Mucosa of descending colon (tissue), 3 donors: ENCODE measurements at regions not wholly inside any gene's neighbourhood (a gene's known extent, or its start where the extent isn't known, plus 50 kb on each side); places are given as distances from the start of the nearest gene placed in this dataset.
"Not testable (repeated sequence)": the region's sequence is repeated elsewhere in the genome, so short reads cannot be mapped to it uniquely, and the experiment has no call there.

ENCODE experiments used
- ATAC-seq: fragments of 200-7000 bp; cut with Tn5 transposase; one replicate; pipeline ENCODE4 v1.9.1; 2020; ENCODE audit warnings: mild to moderate bottlenecking, moderate library complexity
- DNase-seq, 3 donors: peaks; one replicate each; pipeline ENCODE4 v3.0.0-alpha.2; 2020
- H3K36me3 ChIP-seq: fragments of 200-600 bp; one replicate; pipeline ENCODE4 v1.8.0; 2021; ENCODE audit warnings: low read depth, mild to moderate bottlenecking
- H3K4me1 ChIP-seq: fragments of 200-600 bp; one replicate; pipeline ENCODE4 v1.8.0; 2021; ENCODE audit warnings: low read depth, mild to moderate bottlenecking
- H3K4me3 ChIP-seq: fragments of 200-600 bp; one replicate; pipeline ENCODE4 v1.8.0; 2021; ENCODE audit warnings: mild to moderate bottlenecking
- H3K9me3 ChIP-seq: fragments of 200-600 bp; one replicate; pipeline ENCODE4 v1.8.0; 2021; ENCODE audit warnings: mild to moderate bottlenecking
- intact Hi-C, 2 donors: fragments of 100-400 bp; cut with DNase I in 1 of 2; cut with micrococcal nuclease in 1 of 2; formaldehyde crosslinking; loops; one replicate each; pipeline versions ENCODE4 v1.11.0 to v1.11.1; 2022; cut with DNase I, micrococcal nuclease
- TF ChIP-seq, protein P1 (sequence below): fragments of 200-600 bp; IDR thresholded peaks from one replicate; pipeline ENCODE4 v1.8.0; 2022; ENCODE audit warnings: antibody characterized with exemption, mild to moderate bottlenecking
- donor health status: DM: no; HTN: no; CAD: no; lungs with moderate emphysema.
- donor health status: DM: no; HTN: no; CAD: no.
- donor health status: DM: no; HTN: yes; CAD: no.

DNA sequence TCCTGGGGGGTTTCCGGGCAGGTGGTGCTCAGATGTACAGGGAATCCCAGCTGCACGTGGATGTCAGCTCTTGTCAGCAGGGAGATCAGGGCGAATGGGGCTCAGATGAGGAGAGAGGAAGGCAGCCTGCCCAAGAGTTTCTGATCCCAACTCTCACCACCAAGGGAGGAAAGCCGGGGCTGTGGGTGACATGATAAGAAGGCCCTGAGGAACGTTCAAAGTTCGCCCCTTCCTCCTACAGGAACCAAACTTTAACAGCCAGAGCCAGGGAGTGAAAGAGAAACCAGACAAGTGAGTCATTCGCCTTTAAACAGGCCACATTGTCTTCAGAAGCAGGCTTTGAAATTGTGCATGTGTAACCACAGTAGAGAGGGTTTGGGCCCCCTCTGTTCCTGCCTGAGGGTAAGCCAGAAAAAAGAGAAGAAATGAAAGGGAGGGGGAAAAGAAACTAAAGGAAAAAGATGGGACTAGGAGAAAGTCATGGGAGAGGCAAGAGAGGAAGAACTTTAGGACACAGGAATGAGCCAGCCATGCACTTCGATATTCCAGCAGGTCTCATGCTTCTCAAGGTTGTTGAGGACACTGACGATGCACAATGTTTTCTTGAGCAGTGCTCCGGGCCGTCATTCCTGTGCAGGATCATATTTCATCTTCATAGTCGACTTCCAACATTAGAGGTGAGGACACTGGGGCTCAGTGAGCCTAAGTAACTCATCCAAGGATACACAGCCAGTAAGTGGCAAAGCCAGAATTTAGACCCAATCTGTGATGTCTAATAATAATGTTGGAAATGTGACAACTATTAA lies 691.4 kb upstream of the TBX3 start:
- H3K4me3 ChIP-seq = no peak overlapping the region
- no peaks in the 10 kb centered on the region for H3K4me1 ChIP-seq
- H3K9me3 ChIP-seq = no peaks in the 10 kb centered on the region
- TF ChIP-seq, protein P1, sequence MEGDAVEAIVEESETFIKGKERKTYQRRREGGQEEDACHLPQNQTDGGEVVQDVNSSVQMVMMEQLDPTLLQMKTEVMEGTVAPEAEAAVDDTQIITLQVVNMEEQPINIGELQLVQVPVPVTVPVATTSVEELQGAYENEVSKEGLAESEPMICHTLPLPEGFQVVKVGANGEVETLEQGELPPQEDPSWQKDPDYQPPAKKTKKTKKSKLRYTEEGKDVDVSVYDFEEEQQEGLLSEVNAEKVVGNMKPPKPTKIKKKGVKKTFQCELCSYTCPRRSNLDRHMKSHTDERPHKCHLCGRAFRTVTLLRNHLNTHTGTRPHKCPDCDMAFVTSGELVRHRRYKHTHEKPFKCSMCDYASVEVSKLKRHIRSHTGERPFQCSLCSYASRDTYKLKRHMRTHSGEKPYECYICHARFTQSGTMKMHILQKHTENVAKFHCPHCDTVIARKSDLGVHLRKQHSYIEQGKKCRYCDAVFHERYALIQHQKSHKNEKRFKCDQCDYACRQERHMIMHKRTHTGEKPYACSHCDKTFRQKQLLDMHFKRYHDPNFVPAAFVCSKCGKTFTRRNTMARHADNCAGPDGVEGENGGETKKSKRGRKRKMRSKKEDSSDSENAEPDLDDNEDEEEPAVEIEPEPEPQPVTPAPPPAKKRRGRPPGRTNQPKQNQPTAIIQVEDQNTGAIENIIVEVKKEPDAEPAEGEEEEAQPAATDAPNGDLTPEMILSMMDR = no peak
- ATAC-seq = peak; percentile 85
- no peaks in the 10 kb centered on the region for H3K36me3 ChIP-seq
- intact Hi-C loops = no loop called here
- DNase-seq = peak in 1 of 3 donors; percentile 6

DNA sequence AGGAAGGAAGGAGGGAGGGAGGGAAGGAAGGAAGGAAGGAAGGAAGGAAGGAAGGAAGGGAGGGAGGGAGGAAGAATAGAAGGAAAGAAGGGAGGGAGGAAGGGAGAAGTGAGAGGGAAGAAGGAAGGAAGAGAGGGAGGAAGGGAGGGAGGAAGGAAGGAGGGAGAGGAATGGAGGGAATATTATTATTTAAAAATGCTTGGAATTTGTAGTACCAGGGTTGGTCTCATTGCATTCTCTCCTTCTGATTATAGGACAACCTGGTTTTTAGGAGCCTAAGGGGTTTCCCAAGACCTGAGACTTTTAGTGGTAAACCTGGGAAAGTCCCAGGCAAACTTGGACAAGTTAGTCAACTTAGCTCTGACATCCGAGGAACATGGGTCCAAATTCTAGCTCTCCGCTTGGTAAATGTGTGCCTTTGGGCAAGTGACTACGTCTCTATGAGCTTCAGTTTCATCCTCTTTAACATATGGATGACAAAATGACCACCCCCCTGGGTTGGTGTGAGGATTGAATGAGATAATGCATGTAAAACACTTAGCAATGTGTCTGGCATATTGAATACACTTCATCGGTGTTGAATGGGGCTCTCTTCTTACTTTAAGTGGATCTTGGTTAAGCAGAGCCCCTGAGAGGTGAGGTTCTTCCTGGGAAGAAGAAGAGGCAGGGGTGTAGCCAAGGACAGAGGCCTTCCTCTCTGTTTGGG lies 690.7 kb upstream of the TBX3 start:
- Histone ChIP-seq H3K36me3 (no peaks in the 10 kb centered on the region), H3K4me3 (no peak overlapping the region), H3K9me3 (no peaks in the 10 kb centered on the region), H3K4me1 (no peaks in the 10 kb centered on the region)
- DNase-seq = no peak
- TF ChIP-seq, protein P1 = no peak
- ATAC-seq = no peak
- intact Hi-C loops = no loop called here

DNA sequence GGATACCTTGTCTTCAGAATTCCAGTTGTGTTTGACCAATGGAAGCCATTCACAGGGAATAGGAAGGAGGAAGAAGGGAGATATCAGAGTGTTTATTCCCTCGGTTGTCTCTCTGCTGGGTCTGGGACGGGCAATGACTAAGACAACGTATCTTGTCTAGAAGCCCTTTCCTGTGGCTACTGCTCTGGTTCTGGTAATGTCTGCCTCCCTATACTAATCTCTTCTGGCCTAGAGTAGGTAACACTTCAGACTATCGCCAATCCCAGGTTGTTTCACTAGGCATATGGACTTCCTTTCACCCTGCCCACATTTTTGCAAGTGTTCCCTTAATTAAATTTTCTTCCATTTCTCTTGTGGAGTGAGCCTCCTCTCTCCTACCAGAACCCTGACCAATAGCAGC lies 687.7 kb upstream of the TBX3 start:
- no peaks in the 10 kb centered on the region for H3K9me3 ChIP-seq
- no peak for DNase-seq

DNA sequence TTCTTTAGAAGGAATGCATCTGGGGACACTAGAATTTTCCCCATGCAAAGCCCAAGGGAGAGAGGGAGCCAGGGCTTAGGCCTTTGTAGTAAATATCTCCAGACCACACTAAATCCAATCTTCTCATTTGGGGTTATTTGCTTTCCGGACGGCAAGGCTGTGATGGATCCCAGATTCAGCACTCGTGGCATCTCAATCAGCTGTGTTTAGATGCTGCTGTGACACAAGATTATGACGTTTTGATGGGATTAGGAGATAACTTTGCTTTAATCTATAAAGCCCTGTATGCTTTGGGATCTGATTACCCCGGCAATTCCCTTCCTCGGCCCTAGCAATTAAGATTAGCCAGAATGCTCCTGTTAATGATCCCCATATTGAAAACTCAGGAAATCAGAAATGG lies 686.7 kb upstream of the TBX3 start:
- H3K4me1 ChIP-seq = no peaks in the 10 kb centered on the region
- no peaks in the 10 kb centered on the region for H3K36me3 ChIP-seq
- H3K9me3 ChIP-seq = no peaks in the 10 kb centered on the region
- DNase-seq (no peak), ATAC-seq (no peak)
- TF ChIP-seq, protein P1 = no peak
- intact Hi-C loops = no loop called here
- no peak overlapping the region for H3K4me3 ChIP-seq

More for the DNA sequence above, 687.7 kb upstream of the TBX3 start:
- TF ChIP-seq, protein P1 = no peak
- no peak for ATAC-seq
- intact Hi-C loops = no loop called here
- Histone ChIP-seq H3K4me3 (no peak overlapping the region), H3K4me1 (no peaks in the 10 kb centered on the region), H3K36me3 (no peaks in the 10 kb centered on the region)

DNA sequence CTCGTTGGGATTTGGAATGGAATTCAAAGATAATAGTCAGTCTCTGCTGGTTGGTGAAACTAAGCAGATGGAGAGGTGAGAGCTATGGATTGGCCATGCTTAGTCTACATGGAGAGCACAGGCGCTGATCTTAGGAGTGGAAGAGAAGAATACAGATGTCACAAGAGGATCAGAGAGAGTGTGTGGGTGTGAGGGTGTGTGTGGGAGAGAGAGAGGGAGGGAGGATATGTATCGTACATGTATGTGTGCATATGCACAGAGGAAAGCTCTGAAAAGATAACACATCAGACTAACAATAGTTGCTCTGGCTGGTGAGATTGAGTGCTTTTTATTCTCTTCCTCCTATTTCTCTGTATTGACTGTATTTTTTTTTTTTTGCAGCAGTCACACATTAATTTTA lies 686.2 kb upstream of the TBX3 start:
- Histone ChIP-seq H3K36me3 (no peaks in the 10 kb centered on the region), H3K4me1 (no peaks in the 10 kb centered on the region), H3K4me3 (no peak overlapping the region), H3K9me3 (no peaks in the 10 kb centered on the region)
- intact Hi-C loops = no loop called here
- DNase-seq = no peak
- TF ChIP-seq, protein P1 = no peak
- no peak for ATAC-seq

DNA sequence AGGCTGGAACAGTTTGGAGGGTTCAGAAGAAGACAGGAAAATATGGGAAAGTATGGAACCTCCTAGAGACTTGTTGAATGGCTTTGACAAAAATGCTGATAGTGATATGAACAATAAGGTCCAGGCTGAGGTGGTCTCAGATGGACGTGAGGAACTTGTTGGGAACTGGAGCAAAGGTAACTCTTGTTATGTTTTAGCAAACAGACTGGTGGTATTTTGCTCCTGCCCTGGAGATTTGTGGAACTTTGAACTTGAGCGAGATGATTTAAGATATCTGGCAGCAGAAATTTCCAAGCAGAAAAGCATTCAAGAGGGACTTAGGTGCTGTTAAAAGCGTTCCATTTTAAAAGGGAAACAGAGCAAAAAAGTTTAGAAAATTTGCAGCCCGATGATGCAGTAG lies 682.3 kb upstream of the TBX3 start:
- ATAC-seq, H3K4me3 ChIP-seq, H3K36me3 ChIP-seq, H3K9me3 ChIP-seq, H3K4me1 ChIP-seq, DNase-seq, intact Hi-C loops: not testable (repeated sequence)

DNA sequence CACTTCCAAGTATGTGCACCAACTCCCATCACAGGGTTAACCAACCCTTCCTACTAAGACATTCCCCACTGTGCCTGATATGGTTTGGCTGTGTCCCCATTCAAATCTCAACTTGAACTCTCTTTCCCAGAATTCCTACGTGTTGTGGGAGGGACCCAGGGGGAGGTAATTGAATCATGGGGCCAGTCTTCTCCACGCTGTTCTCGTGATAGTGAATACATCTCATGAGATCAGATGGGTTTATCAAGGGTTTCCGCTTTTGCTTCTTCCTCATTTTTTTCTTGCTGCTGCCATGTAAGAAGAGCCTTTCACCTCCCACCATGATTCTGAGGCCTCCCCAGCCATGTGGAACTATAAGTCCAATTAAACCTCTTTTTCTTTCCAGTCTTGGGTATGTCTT lies 681.8 kb upstream of the TBX3 start:
- intact Hi-C loops, DNase-seq, ATAC-seq: not testable (repeated sequence)

More for the DNA sequence above, 681.8 kb upstream of the TBX3 start:
- H3K36me3 ChIP-seq, H3K9me3 ChIP-seq, H3K4me3 ChIP-seq, H3K4me1 ChIP-seq: not testable (repeated sequence)
